SK-N-SH (cell line): ENCODE measurements at regions not wholly inside any gene's neighbourhood (a gene's known extent, or its start where the extent isn't known, plus 50 kb on each side); places are given as distances from the start of the nearest gene placed in this dataset.

Experiments
- CTCF ChIA-PET: fragments of 300-600, 350-600 bp; formaldehyde crosslinking; extraction: SDS; loops from one replicate; lab custom pipeline; 2021; lab: Yijun Ruan, JAX
- POLR2A ChIA-PET: fragments of 350-600 bp; sonication (Branson Sonifier 250); formaldehyde crosslinking; extraction: SDS; loops from one replicate; lab custom pipeline; 2020; ENCODE audit warnings: antibody characterized with exemption, inconsistent platforms; lab: Yijun Ruan, JAX
- DNase-seq: peaks from one replicate; pipeline ENCODE4 v3.0.0; 2012
- H2AFZ ChIP-seq: fragments of 200-600 bp; sonication (generic); 2 replicates; pipeline ENCODE4 v1.8.1; 2016; ENCODE audit warnings: antibody characterized with exemption, mild to moderate bottlenecking, low read depth
- H3F3A ChIP-seq: fragments of 200-600 bp; sonication (generic); replicated peaks from 2 replicates; pipeline ENCODE3; 2016; ENCODE audit warnings: antibody characterized with exemption, mild to moderate bottlenecking; ENCODE audit not compliant: insufficient read depth
- H3K27ac ChIP-seq, 2 experiments: fragments of 200-500 bp in 1 of 2; fragments of 200-600 bp in 1 of 2; sonication (Bioruptor generic) in 1 of 2; sonication (generic), shearing (Covaris generic) in 1 of 2; 2 replicates each; pipeline versions ENCODE4 v1.5.1 to v1.6.1; 2014 to 2016; ENCODE audit warnings: low read depth in 2 of 2, inconsistent platforms in 1 of 2, low read length in 1 of 2, mild to moderate bottlenecking in 1 of 2, mixed read lengths in 1 of 2
- H3K27me3 ChIP-seq: fragments of 200-600 bp; sonication (generic), shearing (Covaris generic); 2 replicates; pipeline ENCODE4 v1.6.1; 2016; ENCODE audit warnings: mixed run types; ENCODE audit not compliant: insufficient read depth
- H3K36me3 ChIP-seq, 2 experiments: fragments of 200-500 bp in 1 of 2; fragments of 200-600 bp in 1 of 2; sonication (Bioruptor generic) in 1 of 2; sonication (generic) in 1 of 2; replicated peaks in 1 of 2; 2 replicates each; pipeline versions ENCODE3 to v1.5.1; 2014 to 2016; ENCODE audit warnings: low read length in 1 of 2, mild to moderate bottlenecking in 1 of 2; ENCODE audit not compliant: insufficient read depth in 2 of 2, control insufficient read depth in 1 of 2
- H3K4me1 ChIP-seq, 2 experiments: fragments of 200-500 bp in 1 of 2; fragments of 200-600 bp in 1 of 2; sonication (Bioruptor generic) in 1 of 2; sonication (generic), shearing (Covaris generic) in 1 of 2; 2 replicates each; pipeline versions ENCODE4 v1.5.1 to v1.6.1; 2014 to 2016; ENCODE audit warnings: low read depth in 1 of 2, low read length in 1 of 2, mixed run types in 1 of 2; ENCODE audit not compliant: insufficient read depth in 2 of 2, control insufficient read depth in 1 of 2
- H3K4me2 ChIP-seq: fragments of 200-600 bp; sonication (generic), shearing (Covaris generic); 2 replicates; pipeline ENCODE4 v1.6.1; 2017; ENCODE audit warnings: mixed run types
- H3K4me3 ChIP-seq, 2 experiments: fragments of 200-500 bp in 1 of 2; fragments of 200-600 bp in 1 of 2; sonication (Bioruptor generic) in 1 of 2; sonication (generic), shearing (Covaris generic) in 1 of 2; 2 replicates each; pipeline versions ENCODE4 v1.5.1 to v1.8.1; 2014 to 2016; ENCODE audit warnings: low read depth in 2 of 2, inconsistent platforms in 1 of 2, low read length in 1 of 2, mild to moderate bottlenecking in 1 of 2, mixed read lengths in 1 of 2, moderate library complexity in 1 of 2
- H3K79me2 ChIP-seq: fragments of 200-600 bp; sonication (generic); 2 replicates; pipeline ENCODE4 v1.8.1; 2017; ENCODE audit warnings: mild to moderate bottlenecking; ENCODE audit not compliant: insufficient read depth
- H3K9ac ChIP-seq: fragments of 200-600 bp; sonication (generic); 2 replicates; pipeline ENCODE4 v1.6.1; 2017; ENCODE audit warnings: mixed run types
- H3K9me2 ChIP-seq: fragments of 200-600 bp; sonication (generic); 2 replicates; pipeline ENCODE4 v1.6.1; 2017; ENCODE audit warnings: mixed run types
- H3K9me3 ChIP-seq: fragments of 200-600 bp; sonication (generic); 2 replicates; pipeline ENCODE4 v1.6.1; 2017; ENCODE audit warnings: mixed run types, mild to moderate bottlenecking, moderate library complexity
- H4K20me1 ChIP-seq: fragments of 200-600 bp; sonication (generic); 2 replicates; pipeline ENCODE4 v1.6.1; 2017; ENCODE audit warnings: mild to moderate bottlenecking, mixed run types; ENCODE audit not compliant: insufficient read depth
- CHD2 ChIP-seq: fragments of 150-350 bp; IDR thresholded peaks from 2 replicates; pipeline ENCODE4 v1.6.1; 2018; ENCODE audit warnings: low read length; ENCODE audit not compliant: partially characterized antibody
- CTCF ChIP-seq: fragments of 200-600 bp; sonication (generic); IDR thresholded peaks from 2 replicates; pipeline ENCODE4 v1.6.1; 2017; ENCODE audit warnings: antibody characterized with exemption, mild to moderate bottlenecking, moderate library complexity
- EP300 ChIP-seq, 2 experiments: IDR thresholded peaks; 2 replicates each; pipeline versions ENCODE4 v1.4.0 to v1.6.1; 2012; ENCODE audit warnings: borderline replicate concordance in 1 of 2, low read depth in 1 of 2, low read length in 1 of 2
- FOXM1 ChIP-seq: IDR thresholded peaks from 2 replicates; pipeline ENCODE4 v1.4.0; 2012; ENCODE audit warnings: low read depth, mild to moderate bottlenecking
- GATA2 ChIP-seq: sonication (generic); formaldehyde crosslinking; IDR thresholded peaks from 2 replicates; pipeline ENCODE4 v1.5.0; 2020; ENCODE audit warnings: mild to moderate bottlenecking, missing genetic modification reagents
- JUND ChIP-seq: IDR thresholded peaks from 2 replicates; pipeline ENCODE4 v1.4.0; 2012
- MEF2A ChIP-seq: IDR thresholded peaks from 2 replicates; pipeline ENCODE4 v1.4.0; 2012; ENCODE audit warnings: low read depth, borderline replicate concordance
- NFIC ChIP-seq: IDR thresholded peaks from 2 replicates; pipeline ENCODE4 v1.4.0; 2012; ENCODE audit warnings: borderline replicate concordance
- RCOR1 ChIP-seq: fragments of 150-350 bp; IDR thresholded peaks from 2 replicates; pipeline ENCODE4 v1.6.1; 2017; ENCODE audit warnings: antibody characterized with exemption, low read length
- SIN3A ChIP-seq: IDR thresholded peaks from 2 replicates; pipeline ENCODE4 v1.6.1; 2012; ENCODE audit warnings: low read depth, mild to moderate bottlenecking, low read length, moderate library complexity, borderline replicate concordance
- TEAD4 ChIP-seq: IDR thresholded peaks from 2 replicates; pipeline ENCODE4 v1.4.0; 2012; ENCODE audit warnings: mild to moderate bottlenecking, borderline replicate concordance; ENCODE audit not compliant: insufficient read depth
- WGBS: methylation state at CpG from one replicate; pipeline ENCODE4 v1.1.6; 2017; ENCODE audit warnings: low lambda C conversion rate; 5-methylcytosine and 5-hydroxymethylcytosine counted together
- TF ChIP-seq, protein P1 (sequence below): IDR thresholded peaks from 2 replicates; pipeline ENCODE4 v1.4.0; 2012; ENCODE audit warnings: low read depth, borderline replicate concordance

DNA sequence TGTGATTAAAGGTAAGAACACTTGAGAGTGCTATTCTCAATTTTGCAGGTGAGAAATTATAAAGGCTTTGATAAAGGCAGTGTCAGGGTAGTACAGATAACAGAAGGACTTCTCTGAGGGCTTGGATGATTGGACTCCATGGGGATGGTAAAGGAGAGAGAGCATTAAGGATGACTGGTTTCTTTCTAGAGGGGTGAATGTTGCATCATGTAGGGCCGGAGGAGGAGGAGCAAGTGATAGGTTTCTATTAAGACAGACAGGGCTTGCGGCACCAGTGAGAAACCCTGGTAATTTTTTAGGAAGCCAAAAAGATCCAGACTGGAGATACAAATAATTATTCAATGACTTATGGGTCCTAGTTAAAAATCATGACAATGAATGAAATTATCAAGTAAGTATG is 230.7 kb upstream of the MME start:
- Histone ChIP-seq H3K4me3 (no peak overlapping the region), H3K9me3 (no peaks in the 10 kb centered on the region), H3K9me2 (no peaks in the 10 kb centered on the region), H3K36me3 (no peaks in the 10 kb centered on the region), H3K79me2 (no peaks in the 10 kb centered on the region), H4K20me1 (no peaks in the 10 kb centered on the region), H3F3A (no peaks in the 10 kb centered on the region), H3K27ac (no peak overlapping the region), H3K9ac (no peak overlapping the region), H3K4me2 (no peak overlapping the region), H3K27me3 (no peaks in the 10 kb centered on the region), H2AFZ (no peak overlapping the region), H3K4me1 (no peaks in the 10 kb centered on the region)
- DNase-seq, result no peak
- TF ChIP-seq RCOR1 (no peak), NFIC (no peak), MEF2A (no peak), JUND (no peak)
- ChIA-PET POLR2A (no interaction called here), CTCF (no interaction called here)
- 38% methylated on average over 2 of the region's 2 CpGs for WGBS

DNA sequence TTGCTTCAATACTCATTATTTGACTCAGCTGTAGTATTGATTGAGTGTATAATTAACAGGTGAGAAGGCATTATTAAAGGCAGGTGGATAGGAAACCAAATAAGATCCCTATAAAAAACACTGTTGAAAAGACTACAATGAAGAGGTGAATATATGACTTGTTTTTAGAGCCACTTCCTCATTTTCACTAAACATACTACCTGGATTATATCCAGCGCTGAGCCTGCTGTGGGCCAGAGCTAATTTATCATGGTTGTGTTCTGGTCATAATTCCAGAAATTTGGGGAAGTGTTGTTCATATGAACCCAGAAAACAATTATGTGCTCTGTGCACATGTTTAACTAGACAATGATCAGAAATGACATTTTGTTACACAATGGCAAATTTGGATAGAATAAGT is 235.3 kb upstream of the MME start:
- no peak for TF ChIP-seq SIN3A
- no peak for TF ChIP-seq GATA2 (CRISPR knock-in tag)
- TF ChIP-seq, all 33 proteins: peak for 0
- Histone ChIP-seq H3K4me3 (no peak overlapping the region), H3K9me3 (no peaks in the 10 kb centered on the region), H3K27ac (no peak overlapping the region), H2AFZ (no peak overlapping the region), H3K9me2 (no peaks in the 10 kb centered on the region), H3K36me3 (no peaks in the 10 kb centered on the region), H3K4me1 (no peaks in the 10 kb centered on the region), H3K4me2 (no peak overlapping the region), H3K27me3 (no peaks in the 10 kb centered on the region), H3K79me2 (no peaks in the 10 kb centered on the region), H3F3A (no peaks in the 10 kb centered on the region), H4K20me1 (no peaks in the 10 kb centered on the region), H3K9ac (no peak overlapping the region)
- no peak for DNase-seq
- 93% methylated on average over 1 of the region's 1 CpG for WGBS
- POLR2A ChIA-PET, result no interaction called here
- CTCF ChIA-PET, result no interaction called here

DNA sequence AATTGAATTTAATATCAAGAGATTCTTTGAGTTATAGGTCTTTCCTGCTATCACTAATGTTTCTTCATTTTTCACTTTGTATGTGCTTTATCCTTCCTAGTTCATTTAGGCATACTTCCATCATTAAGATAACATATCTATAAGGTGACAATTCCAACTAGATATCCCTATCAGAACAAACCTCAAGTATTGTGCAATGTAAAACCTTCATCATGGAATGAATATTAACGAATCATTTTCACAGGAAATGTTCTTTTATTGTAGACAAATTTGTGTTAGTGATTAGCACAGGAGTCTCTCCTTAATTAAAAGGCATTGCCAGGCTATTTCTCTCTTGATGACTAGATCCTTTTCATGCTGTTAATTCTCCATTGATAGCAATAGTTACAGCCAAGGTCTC is 236.5 kb upstream of the MME start:
- no peak overlapping the region for H3K4me2 ChIP-seq
- H3K4me1 ChIP-seq, result no peaks in the 10 kb centered on the region
- no peak overlapping the region for H3K9ac ChIP-seq
- ChIA-PET CTCF (no interaction called here), POLR2A (no interaction called here)
- TF ChIP-seq FOXM1, result no peak
- TF ChIP-seq, protein P1, sequence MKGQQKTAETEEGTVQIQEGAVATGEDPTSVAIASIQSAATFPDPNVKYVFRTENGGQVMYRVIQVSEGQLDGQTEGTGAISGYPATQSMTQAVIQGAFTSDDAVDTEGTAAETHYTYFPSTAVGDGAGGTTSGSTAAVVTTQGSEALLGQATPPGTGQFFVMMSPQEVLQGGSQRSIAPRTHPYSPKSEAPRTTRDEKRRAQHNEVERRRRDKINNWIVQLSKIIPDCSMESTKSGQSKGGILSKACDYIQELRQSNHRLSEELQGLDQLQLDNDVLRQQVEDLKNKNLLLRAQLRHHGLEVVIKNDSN, result no peak
- TF ChIP-seq CTCF, result no peak
- TF ChIP-seq TEAD4, result no peak
- no peak for TF ChIP-seq CHD2
- no peak for TF ChIP-seq EP300 (IDR thresholded peaks at IDR 0.05; ENCODE audit: borderline replicate concordance in 1 of 2, low read depth in 1 of 2, low read length in 1 of 2)
- TF ChIP-seq RCOR1, result no peak
- H3K27me3 ChIP-seq, result no peaks in the 10 kb centered on the region
- no peaks in the 10 kb centered on the region for H3K9me2 ChIP-seq
- H4K20me1 ChIP-seq, result no peaks in the 10 kb centered on the region
- no peaks in the 10 kb centered on the region for H3F3A ChIP-seq
- 9% methylated on average over 1 of the region's 1 CpG for WGBS
- H3K27ac ChIP-seq, result no peak overlapping the region
- no peaks in the 10 kb centered on the region for H3K79me2 ChIP-seq
- no peak overlapping the region for H2AFZ ChIP-seq
- no peaks in the 10 kb centered on the region for H3K9me3 ChIP-seq
- H3K4me3 ChIP-seq, result no peak overlapping the region
- no peaks in the 10 kb centered on the region for H3K36me3 ChIP-seq
- no peak for DNase-seq
